Activated T-cell treated with anti-CD3 and anti-CD28 coated beads, Interleukin-2, amount 50 U/mL, for 4 hours (primary cell): ENCODE measurements at regions not wholly inside any gene's neighbourhood (a gene's known extent, or its start where the extent isn't known, plus 50 kb on each side); places are given as distances from the start of the nearest gene placed in this dataset.

Source experiments
- ATAC-seq, 2 donors: fragments of 200-7000 bp; cut with Tn5 transposase; one replicate each; pipeline ENCODE4 v1.10.0; 2021
- DNase-seq: peaks from one replicate; pipeline ENCODE4 v3.0.0-alpha.2; 2020
- H3K27me3 Mint-ChIP-seq: one replicate; pipeline ENCODE4 v1.8.0; 2021; ENCODE audit warnings: low read depth, mixed read lengths
- H3K36me3 Mint-ChIP-seq: one replicate; pipeline ENCODE4 v1.8.0; 2022; ENCODE audit warnings: mixed read lengths; ENCODE audit not compliant: insufficient read depth
- H3K4me1 Mint-ChIP-seq: one replicate; pipeline ENCODE4 v1.8.0; 2021; ENCODE audit warnings: low read depth, mixed read lengths
- H3K4me3 Mint-ChIP-seq: one replicate; pipeline ENCODE4 v1.8.0; 2021; ENCODE audit warnings: mild to moderate bottlenecking, moderate library complexity, mixed read lengths
- H3K9me3 Mint-ChIP-seq: one replicate; pipeline ENCODE4 v1.8.0; 2021; ENCODE audit warnings: mixed read lengths

- H3K27me3 Mint-ChIP-seq: peaks cover 8% of the 10 kb centered on the region
These were observed 63.0 kb upstream of the NR2F2 start for GRCh38 chr15:96267463-96267862.

DNA sequence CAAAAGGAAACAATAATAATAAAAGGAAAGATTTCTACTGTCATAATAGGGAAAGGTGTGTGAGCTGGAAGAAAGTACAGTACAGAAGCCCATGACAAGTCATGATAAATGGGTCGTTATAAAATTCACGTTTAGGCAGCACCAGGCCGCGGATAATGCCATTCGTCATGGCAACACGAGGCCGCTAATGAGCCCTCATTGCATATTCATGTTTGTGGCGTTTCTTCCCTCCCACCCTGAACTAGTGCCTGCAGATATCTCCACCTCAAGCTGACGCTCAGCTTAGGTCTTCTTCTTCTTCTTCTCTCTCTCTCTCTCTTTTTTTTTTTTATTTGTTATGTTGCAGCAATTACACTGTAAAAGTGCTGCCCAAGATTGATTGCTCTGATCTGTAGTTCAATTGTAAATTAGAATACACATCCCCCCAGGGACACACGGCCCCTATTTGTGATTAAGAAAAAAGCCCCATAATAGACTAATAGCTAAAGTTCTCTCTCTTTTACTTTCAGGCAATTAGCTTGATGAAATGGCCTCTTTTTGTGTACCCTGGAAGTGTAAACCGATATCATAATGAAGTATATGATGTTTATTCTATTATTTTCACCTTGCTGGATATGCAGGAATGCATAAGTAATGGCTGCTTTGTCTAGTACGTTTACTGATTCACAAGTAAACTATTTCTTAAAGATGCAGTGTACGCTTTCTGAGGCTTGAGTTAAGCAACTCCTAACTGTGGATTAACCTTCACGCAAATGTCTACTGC, 61.9 kb upstream of the NR2F2 start:
- Mint-ChIP-seq H3K4me3 (no peak overlapping the region), H3K36me3 (no peaks in the 10 kb centered on the region), H3K27me3 (peaks cover 8% of the 10 kb centered on the region), H3K4me1 (no peaks in the 10 kb centered on the region), H3K9me3 (peaks cover 4% of the 10 kb centered on the region)
- DNase-seq (no peak), ATAC-seq (no peak)

More at GRCh38 chr15:96267463-96267862, 63.0 kb upstream of the NR2F2 start:
- no peaks in the 10 kb centered on the region for H3K4me1 Mint-ChIP-seq
- H3K36me3 Mint-ChIP-seq: no peaks in the 10 kb centered on the region
- ATAC-seq: no peak
- peaks cover 2% of the 10 kb centered on the region for H3K9me3 Mint-ChIP-seq
- H3K4me3 Mint-ChIP-seq: no peak overlapping the region
- no peak for DNase-seq

DNA sequence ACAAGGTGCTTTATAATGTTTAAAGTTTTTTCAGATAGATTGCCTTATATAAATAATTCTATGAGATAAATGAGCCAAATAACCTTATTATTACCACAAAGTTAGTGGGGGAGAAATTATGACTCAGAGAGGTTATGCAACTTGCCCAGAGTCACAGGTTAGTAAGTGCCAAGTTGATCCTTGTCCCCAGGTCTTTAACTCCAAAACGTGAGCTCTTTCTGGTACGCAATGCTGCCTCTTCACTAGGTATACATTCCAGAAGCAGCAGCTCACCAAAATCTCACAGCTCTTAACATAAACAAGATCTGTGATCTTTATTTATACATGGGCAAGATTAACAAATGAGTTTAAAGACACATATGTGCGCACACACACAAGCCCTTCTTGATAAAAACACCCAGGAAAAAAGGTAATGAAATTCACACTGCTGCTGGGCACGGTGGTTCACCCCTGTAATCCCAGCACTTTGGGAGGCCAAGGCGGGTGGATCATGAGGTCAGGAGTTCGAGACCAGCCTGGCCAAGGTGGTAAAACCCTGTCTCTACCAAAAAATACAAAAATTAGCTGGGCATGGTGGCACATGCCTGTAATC, 59.8 kb upstream of the NR2F2 start:
- Mint-ChIP-seq H3K9me3 (peaks cover 4% of the 10 kb centered on the region), H3K4me1 (no peaks in the 10 kb centered on the region), H3K36me3 (no peaks in the 10 kb centered on the region), H3K4me3 (no peak overlapping the region), H3K27me3 (peaks cover 4% of the 10 kb centered on the region)
- DNase-seq (no peak), ATAC-seq (no peak)

GRCh38 chr15:96272427-96272826, 58.1 kb upstream of the NR2F2 start:
- no peak for ATAC-seq
- Mint-ChIP-seq H3K27me3 (peaks cover 7% of the 10 kb centered on the region), H3K4me3 (no peak overlapping the region), H3K9me3 (peaks cover 4% of the 10 kb centered on the region), H3K36me3 (no peaks in the 10 kb centered on the region), H3K4me1 (no peaks in the 10 kb centered on the region)
- DNase-seq: no peak

DNA sequence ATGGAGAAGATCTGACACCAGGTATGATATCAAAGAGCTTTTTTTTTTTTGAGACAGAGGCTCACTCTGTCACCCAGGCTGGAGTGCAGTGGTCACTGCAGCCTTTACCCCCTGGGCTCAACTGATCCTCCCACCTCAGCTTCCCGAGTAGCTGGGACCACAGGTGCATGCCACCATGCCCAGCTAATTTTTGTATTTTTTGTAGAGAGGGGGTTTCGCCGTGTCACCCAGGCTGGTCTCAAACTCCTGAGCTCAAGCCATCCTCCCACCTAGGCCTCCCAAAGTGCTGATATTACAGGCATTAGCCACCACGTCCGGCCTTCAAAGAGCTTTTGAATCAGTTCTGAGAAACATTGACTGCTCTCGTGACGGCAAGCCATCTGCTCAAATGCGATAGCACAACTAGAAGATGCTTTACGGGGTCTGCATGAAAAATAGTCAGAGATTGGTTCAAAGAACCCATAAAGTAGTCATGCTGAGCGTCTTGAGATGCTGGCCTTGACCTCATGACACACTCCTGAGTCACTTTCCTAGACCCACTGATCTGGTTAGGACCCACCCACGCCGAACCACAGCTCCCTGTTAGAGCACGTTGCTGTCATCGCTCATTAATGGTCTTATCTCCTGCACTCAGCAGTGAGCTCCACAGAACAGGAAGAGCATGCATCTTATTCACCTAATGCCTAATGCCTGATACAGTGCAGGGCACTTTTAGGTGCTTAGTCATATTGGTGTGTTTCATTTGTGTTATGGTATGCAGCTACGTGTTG, 57.0 kb upstream of the NR2F2 start:
- no peaks in the 10 kb centered on the region for H3K4me1 Mint-ChIP-seq
- DNase-seq (no peak), ATAC-seq (no peak)
- peaks cover 4% of the 10 kb centered on the region for H3K9me3 Mint-ChIP-seq
- no peak overlapping the region for H3K4me3 Mint-ChIP-seq
- H3K27me3 Mint-ChIP-seq: peaks cover 9% of the 10 kb centered on the region
- H3K36me3 Mint-ChIP-seq: no peaks in the 10 kb centered on the region

DNA sequence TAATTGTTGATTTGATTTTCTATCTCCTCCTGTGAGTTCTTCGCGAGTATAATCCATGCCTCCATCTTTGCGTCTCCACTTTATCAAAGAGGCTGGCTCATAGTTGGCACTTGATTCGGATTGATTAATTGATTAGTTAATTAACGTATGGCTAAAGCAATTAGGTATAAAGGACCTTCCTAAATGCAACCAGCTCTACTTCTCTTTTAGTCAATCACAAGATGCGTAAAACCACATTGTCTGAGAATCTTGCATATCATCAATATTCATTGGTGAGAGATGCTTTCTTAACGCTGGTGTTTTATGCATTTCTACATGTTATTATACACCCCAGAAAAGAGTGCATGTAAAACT, 56.4 kb upstream of the NR2F2 start:
- Mint-ChIP-seq H3K4me3 (no peak overlapping the region), H3K4me1 (no peaks in the 10 kb centered on the region), H3K27me3 (peaks cover 9% of the 10 kb centered on the region), H3K9me3 (peaks cover 4% of the 10 kb centered on the region), H3K36me3 (no peaks in the 10 kb centered on the region)
- ATAC-seq: no peak
- DNase-seq: no peak

DNA sequence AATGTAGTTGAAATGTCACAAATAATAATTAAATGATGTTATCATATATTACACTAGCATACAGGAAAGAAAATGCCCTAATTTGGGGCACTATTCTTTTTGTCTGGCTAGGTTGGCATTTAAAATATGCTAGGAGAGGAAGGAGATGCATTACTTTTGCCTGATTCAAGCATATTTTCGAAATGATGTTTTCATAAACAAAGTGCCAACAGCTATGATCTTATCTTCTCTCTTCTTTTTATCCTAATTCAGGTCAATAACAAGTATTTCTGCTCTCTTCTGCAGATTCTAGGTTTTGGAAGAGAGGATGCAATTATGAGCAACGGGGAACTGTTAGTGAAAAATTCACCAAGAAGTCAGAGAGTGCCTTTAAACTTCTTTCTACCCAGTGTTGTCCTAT, 55.8 kb upstream of the NR2F2 start:
- Mint-ChIP-seq H3K36me3 (no peaks in the 10 kb centered on the region), H3K4me1 (no peaks in the 10 kb centered on the region), H3K4me3 (no peak overlapping the region), H3K9me3 (peaks cover 4% of the 10 kb centered on the region), H3K27me3 (peaks cover 9% of the 10 kb centered on the region)
- DNase-seq (no peak), ATAC-seq (no peak)

DNA sequence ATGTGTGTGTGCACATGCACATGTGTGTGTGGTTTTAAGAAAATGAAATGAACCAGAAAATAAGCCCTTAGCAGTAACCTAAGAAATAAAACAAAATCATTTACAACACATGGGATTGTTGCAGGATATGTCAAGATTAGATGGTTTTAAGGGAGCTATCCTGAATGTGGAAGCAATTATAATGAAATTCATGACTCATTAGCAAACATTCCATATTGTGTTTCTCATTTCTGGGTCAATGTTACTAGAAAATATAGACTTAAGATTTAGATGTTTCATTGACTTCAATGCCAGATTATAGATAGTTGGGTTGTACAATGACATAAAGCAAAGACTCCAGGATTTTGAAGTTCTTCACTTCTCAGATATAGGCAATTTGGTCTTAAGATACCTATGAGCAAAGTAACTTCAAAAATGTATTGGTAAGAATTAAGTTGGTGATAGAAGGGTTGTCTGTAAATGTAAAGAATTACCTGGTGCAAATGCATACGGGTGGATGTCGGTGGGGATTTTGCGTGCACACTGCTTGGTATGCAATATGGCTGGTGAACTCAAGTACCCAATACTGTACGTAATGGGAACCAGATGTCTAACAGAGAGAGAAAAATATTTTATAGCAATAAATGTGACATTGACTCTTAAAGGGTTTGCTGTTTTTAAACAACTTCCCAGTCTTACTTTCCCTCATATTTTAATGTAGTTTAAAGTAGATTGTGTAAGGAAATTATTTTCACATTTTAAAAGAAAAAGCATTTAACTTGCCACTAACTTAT, 53.9 kb upstream of the NR2F2 start:
- Mint-ChIP-seq H3K4me1 (no peaks in the 10 kb centered on the region), H3K36me3 (no peaks in the 10 kb centered on the region), H3K4me3 (no peak overlapping the region), H3K9me3 (peaks cover 4% of the 10 kb centered on the region), H3K27me3 (peaks cover 6% of the 10 kb centered on the region)
- ATAC-seq (no peak), DNase-seq (no peak)
